ENCODE measurements at regions not wholly inside any gene's neighbourhood (a gene's known extent, or its start where the extent isn't known, plus 50 kb on each side); places are given as distances from the start of the nearest gene placed in this dataset.

DNA sequence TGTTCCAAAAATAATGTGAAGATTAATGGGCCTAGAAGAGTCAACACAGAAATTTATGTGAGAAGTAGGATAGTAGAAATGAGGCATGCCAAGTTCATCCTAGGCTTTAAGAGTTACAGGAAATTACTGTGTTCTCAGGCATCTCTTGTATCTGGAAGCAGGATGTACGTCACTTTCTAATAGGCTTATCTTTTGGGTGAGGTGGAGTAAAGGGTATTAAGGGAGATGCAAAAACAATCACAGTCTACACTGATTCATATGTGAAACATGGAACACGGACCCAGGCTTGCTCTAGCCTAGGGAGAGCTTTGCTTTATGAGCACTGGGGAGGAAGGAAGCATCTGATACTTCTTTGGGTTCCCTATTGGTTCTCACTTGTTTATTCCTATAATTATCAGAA lies 84.5 kb upstream of the RGS4 start:
- Histone ChIP-seq H3K27ac (no peak overlapping the region), H3K27me3 (no peaks in the 10 kb centered on the region), H3K36me3 (replicated peaks in 1 of 2) (no peaks in the 10 kb centered on the region), H3K4me3 (no peak overlapping the region), H3K9me3 (replicated peaks in 1 of 3) (no peaks in the 10 kb centered on the region), H3K4me1 (replicated peaks in 1 of 2) (no peaks in the 10 kb centered on the region)
- intact Hi-C loops (cut with DNase I) = no loop called here
- no peak for DNase-seq
- 61 to 85% (median 64%) methylated on average over 2 of the region's 2 CpGs for WGBS, 4 donors
- TF ChIP-seq, protein P1, sequence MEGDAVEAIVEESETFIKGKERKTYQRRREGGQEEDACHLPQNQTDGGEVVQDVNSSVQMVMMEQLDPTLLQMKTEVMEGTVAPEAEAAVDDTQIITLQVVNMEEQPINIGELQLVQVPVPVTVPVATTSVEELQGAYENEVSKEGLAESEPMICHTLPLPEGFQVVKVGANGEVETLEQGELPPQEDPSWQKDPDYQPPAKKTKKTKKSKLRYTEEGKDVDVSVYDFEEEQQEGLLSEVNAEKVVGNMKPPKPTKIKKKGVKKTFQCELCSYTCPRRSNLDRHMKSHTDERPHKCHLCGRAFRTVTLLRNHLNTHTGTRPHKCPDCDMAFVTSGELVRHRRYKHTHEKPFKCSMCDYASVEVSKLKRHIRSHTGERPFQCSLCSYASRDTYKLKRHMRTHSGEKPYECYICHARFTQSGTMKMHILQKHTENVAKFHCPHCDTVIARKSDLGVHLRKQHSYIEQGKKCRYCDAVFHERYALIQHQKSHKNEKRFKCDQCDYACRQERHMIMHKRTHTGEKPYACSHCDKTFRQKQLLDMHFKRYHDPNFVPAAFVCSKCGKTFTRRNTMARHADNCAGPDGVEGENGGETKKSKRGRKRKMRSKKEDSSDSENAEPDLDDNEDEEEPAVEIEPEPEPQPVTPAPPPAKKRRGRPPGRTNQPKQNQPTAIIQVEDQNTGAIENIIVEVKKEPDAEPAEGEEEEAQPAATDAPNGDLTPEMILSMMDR (IDR thresholded peaks at IDR 0.05) = no peak
- TF ChIP-seq POLR2A (IDR thresholded peaks at IDR 0.05) = no peak

DNA sequence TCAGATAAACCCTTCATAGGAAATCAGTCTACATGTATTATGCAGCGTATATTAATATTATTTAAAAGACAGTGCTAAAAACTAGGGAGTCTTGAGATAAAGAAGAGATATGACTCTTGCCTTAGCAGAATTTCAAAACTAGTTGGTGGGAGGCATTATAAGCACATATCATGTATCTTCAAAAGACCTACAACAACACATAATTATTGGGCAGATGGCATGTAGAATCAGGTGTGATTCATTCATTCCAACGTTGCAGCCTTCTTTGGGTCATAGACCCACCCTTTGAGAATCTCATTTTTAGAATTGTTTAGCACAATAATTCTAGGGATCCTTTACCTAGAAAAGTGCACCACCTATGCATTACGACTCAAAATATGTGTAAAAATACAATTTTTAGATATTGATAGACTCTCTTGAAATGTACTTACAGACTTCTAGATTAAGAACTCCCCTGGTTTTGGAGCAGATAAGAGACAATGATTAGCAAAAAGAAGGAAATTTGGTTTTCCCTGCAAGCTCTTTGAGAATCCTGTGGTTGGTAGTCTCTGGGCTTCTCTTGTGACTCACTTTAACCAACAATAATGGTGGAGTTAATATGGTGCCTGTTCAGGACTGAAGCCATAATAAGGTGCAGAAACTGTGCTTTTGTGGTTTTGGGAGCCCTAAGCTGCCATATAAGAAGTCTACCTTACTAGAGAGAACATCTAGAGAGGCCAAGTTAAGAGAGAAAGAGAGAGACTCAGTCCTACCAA lies 85.3 kb upstream of the RGS4 start:
- no peaks in the 10 kb centered on the region for H3K36me3 ChIP-seq (replicated peaks in 1 of 2)
- no peaks in the 10 kb centered on the region for H3K27me3 ChIP-seq
- intact Hi-C loops (cut with DNase I) = no loop called here
- no peak for DNase-seq
- 82 to 87% (median 84%) methylated on average over 3 of the region's 3 CpGs for WGBS, 4 donors
- H3K9me3 ChIP-seq (replicated peaks in 1 of 3) = no peaks in the 10 kb centered on the region
- H3K27ac ChIP-seq = no peak overlapping the region
- H3K4me1 ChIP-seq (replicated peaks in 1 of 2) = no peaks in the 10 kb centered on the region
- no peak overlapping the region for H3K4me3 ChIP-seq
- TF ChIP-seq, protein P1 (IDR thresholded peaks at IDR 0.05) = no peak
- no peak for TF ChIP-seq POLR2A (IDR thresholded peaks at IDR 0.05)

DNA sequence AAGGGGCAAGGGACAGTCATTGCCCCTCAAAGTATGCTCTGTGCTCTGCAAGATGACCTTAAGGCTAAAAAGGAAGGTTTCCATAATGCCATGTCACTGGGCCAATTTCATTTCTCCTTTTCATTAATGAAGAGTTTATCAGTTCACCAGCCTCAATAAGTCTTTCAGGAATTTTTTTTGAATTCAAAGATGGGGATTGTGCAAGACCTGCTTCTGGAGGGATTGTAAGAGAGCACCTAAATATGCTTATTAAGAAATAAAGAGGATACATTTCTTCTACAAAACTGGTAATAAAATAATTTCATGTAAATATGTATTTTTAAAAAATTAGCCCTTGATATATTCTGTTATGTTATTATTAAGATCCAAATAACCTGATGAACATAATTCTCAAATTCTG lies 86.8 kb upstream of the RGS4 start:
- TF ChIP-seq, protein P1 (IDR thresholded peaks at IDR 0.05) = no peak
- no peak for TF ChIP-seq POLR2A (IDR thresholded peaks at IDR 0.05)
- Histone ChIP-seq H3K4me1 (replicated peaks in 1 of 2) (no peaks in the 10 kb centered on the region), H3K27me3 (no peaks in the 10 kb centered on the region), H3K36me3 (replicated peaks in 1 of 2) (no peaks in the 10 kb centered on the region), H3K27ac (no peak overlapping the region), H3K4me3 (no peak overlapping the region), H3K9me3 (replicated peaks in 1 of 3) (no peaks in the 10 kb centered on the region)
- DNase-seq = no peak
- intact Hi-C loops (cut with DNase I) = no loop called here

DNA sequence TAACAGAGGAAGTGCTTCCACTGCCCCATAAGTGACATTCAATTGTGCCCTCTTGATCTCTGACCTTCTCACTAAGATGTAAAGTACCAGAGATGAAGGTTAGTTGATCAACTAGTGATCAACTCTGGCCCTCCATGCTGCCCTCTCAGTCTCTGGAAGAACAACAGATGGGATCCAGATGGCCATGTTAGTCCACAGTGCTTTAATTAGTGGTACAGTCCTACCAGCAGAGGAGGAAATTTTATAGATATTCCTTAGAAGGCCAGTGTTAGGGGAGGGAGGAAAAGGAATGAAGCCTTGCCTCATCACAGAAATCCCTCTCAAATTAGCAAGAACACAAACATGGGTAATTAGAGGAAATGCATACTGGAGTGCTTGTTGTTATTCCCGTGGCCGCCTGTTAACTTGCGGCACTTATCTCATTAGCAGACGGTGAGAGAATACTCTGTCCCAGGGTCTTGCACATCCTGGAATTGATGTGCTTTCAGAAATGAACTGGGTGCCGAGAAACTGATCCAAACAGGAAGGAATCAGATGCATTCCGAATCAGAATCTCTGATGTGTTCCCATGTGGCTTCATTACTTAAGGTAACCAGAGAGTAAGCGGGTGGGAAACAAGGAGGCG lies 91.1 kb upstream of the RGS4 start:
- intact Hi-C loops (cut with DNase I) = no loop called here
- DNase-seq = no peak
- Histone ChIP-seq H3K36me3 (replicated peaks in 1 of 2) (no peaks in the 10 kb centered on the region), H3K4me1 (replicated peaks in 1 of 2) (peaks cover 5 to 8% of the 10 kb centered on the region in 2 donors), H3K9me3 (replicated peaks in 1 of 3) (no peaks in the 10 kb centered on the region), H3K27ac (no peak overlapping the region), H3K4me3 (no peak overlapping the region), H3K27me3 (no peaks in the 10 kb centered on the region)
- TF ChIP-seq, protein P1 (IDR thresholded peaks at IDR 0.05) = no peak
- TF ChIP-seq POLR2A (IDR thresholded peaks at IDR 0.05) = no peak
- WGBS, 4 donors = 73 to 86% (median 85%) methylated on average over 8 of the region's 8 CpGs
